HFFc6 (cell line): ENCODE measurements at regions not wholly inside any gene's neighbourhood (a gene's known extent, or its start where the extent isn't known, plus 50 kb on each side); places are given as distances from the start of the nearest gene placed in this dataset.

Experiments
- DNase-seq: peaks from one replicate; pipeline ENCODE4 v3.0.0-alpha.2; 2018
- H3K27ac Mint-ChIP-seq: 2 replicates; pipeline ENCODE4 v1.8.0; 2020; ENCODE audit warnings: mild to moderate bottlenecking, mixed read lengths
- H3K27me3 Mint-ChIP-seq: 2 replicates; pipeline ENCODE4 v1.8.0; 2021; ENCODE audit warnings: mild to moderate bottlenecking, moderate library complexity, mixed read lengths; ENCODE audit not compliant: insufficient read depth
- H3K36me3 Mint-ChIP-seq: 2 replicates; pipeline ENCODE4 v1.8.0; 2021; ENCODE audit warnings: low read depth, mixed read lengths
- H3K4me1 Mint-ChIP-seq: 2 replicates; pipeline ENCODE4 v1.8.0; 2020; ENCODE audit warnings: low read depth, mixed read lengths
- H3K4me3 Mint-ChIP-seq: 2 replicates; pipeline ENCODE4 v1.8.0; 2020; ENCODE audit warnings: mild to moderate bottlenecking, moderate library complexity, mixed read lengths
- H3K9me3 Mint-ChIP-seq: 2 replicates; pipeline ENCODE4 v1.8.0; 2020; ENCODE audit warnings: mild to moderate bottlenecking, mixed read lengths
- CTCF ChIP-seq: fragments of 200-600 bp; sonication (generic); IDR thresholded peaks from 2 replicates; pipeline ENCODE4 v1.5.0; 2021; ENCODE audit warnings: antibody characterized with exemption, mild to moderate bottlenecking

DNA sequence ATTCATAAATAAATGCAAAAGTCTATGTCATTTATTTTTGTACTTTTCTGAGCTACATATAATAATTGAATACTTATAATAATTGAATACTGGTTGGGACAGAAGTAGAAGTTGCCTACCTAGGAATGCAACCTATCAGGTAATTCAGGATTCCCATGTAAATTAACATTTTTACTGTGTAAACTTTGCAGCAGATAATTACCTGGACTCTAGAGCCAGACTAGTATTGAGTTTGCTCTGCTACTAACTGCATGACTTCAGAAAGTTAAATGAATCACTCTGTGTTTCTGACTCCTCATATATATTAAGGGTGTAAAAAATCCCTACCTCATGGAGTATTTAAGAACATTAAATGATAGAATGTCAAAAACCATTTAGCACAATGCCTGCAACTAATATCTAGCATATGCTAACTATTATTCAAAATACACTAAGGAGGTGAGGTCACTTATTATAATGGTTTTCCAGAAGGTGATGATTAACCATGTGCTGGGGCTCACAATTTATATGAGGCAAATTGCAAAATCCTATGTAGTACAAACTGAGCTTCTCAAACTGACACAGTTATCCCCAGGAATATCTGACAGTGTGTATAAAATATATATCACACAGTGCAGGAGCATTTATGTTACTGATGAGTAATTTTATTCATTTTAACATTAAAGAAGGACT is 138.1 kb upstream of the ANO3 start:
- Mint-ChIP-seq H3K36me3 (no peaks in the 10 kb centered on the region), H3K4me1 (peaks cover 31% of the 10 kb centered on the region), H3K27ac (no peak overlapping the region), H3K9me3 (no peaks in the 10 kb centered on the region), H3K4me3 (no peak overlapping the region), H3K27me3 (no peaks in the 10 kb centered on the region)
- TF ChIP-seq CTCF = no peak
- DNase-seq = no peak

- Mint-ChIP-seq H3K27ac (no peak overlapping the region), H3K27me3 (no peaks in the 10 kb centered on the region), H3K36me3 (no peaks in the 10 kb centered on the region), H3K4me3 (no peak overlapping the region), H3K4me1 (peaks cover 35% of the 10 kb centered on the region), H3K9me3 (no peaks in the 10 kb centered on the region)
- TF ChIP-seq CTCF = no peak
- DNase-seq = peak; percentile 1
Observed at GRCh38 chr11:26194881-26195280, 137.0 kb upstream of the ANO3 start.

DNA sequence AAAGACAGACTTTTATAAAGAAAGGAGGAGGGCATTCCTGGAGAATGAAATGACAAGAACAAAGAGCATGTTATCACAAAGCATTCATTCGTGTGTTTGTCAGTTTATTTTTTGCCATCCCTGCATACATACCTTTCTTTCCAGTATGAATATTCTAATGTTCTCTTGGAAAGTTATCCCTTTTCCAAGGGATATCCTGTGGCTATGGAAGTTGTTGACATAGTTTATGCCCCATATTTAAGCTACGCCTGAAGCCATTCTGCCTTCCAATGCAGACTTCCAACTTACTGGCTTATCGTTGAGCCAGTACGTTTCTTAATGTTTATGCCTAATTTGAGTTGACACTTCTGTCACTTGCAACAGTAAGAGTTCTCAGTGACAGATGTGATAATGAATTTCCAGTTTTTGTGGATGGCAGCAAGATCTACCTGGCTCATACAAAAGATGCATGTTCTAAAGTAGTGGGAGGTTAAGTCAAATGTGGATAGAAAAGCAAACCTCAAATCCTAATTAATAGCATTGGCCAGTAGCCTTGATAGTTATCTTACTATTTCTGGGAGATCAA is 133.3 kb upstream of the ANO3 start:
- Mint-ChIP-seq H3K4me1 (peaks cover 55% of the 10 kb centered on the region), H3K4me3 (no peak overlapping the region), H3K9me3 (no peaks in the 10 kb centered on the region), H3K36me3 (no peaks in the 10 kb centered on the region), H3K27ac (no peak overlapping the region), H3K27me3 (no peaks in the 10 kb centered on the region)
- no peak for DNase-seq
- TF ChIP-seq CTCF = no peak

DNA sequence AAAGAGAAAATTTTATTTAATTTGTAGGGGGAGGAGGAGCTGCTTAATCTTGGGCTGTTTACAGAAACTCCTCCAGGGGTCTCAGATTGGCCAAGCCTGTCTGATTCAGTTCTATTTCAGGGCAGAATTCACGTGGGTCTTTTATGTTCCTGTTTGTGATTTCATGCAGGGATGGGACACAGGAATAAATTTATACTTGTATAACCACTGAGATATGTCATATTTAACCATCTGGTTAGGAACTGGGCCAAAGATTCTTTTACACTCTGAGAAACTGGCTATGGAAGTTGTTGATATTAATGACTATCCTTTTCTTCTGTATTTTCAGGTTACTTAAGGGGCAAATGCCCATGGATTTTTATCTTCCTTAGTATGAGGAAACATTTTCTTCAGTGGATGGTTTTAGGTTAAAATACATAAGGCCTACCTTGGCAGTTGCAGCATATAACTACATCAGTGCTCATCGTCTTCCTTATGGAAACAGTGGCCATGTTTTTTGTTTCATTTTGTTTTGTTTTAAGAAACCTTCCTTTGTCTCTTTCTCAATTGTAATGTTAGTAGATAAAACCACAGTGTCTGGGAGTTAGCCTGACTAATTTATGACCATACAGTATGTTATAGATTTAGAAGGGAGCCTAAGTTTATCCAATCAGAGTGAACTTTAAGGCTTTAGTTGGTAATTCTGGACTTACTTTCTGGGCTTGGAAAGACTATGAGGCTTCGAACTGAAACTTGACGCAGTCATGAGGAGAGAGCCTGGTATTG is 132.4 kb upstream of the ANO3 start:
- peaks cover 46% of the 10 kb centered on the region for H3K4me1 Mint-ChIP-seq
- no peak for DNase-seq
- H3K36me3 Mint-ChIP-seq = no peaks in the 10 kb centered on the region
- no peak overlapping the region for H3K27ac Mint-ChIP-seq
- peak overlapping the region; percentile 17 for H3K4me3 Mint-ChIP-seq
- H3K9me3 Mint-ChIP-seq = no peaks in the 10 kb centered on the region
- H3K27me3 Mint-ChIP-seq = no peaks in the 10 kb centered on the region
- no peak for TF ChIP-seq CTCF

DNA sequence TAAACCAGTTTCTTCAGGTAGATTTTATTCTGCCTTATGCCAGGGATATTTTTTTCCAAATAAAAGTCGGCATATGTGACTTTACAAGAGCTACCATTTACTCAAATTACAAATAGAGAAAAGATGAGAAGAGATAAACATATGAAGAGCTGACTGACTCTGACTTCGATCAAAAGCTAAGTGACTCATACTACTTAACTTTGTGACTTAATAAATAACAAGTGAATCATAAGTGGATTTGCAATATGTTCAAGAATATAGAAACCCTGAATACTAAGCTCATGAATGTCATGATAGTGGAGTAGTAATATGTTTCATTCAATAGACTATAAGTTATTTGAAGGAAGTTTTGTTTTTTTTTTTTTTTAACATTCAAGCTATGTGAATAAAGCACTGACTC is 130.5 kb upstream of the ANO3 start:
- Mint-ChIP-seq H3K27me3 (no peaks in the 10 kb centered on the region), H3K36me3 (no peaks in the 10 kb centered on the region), H3K27ac (no peak overlapping the region), H3K4me3 (no peak overlapping the region), H3K9me3 (no peaks in the 10 kb centered on the region), H3K4me1 (peaks cover 34% of the 10 kb centered on the region)
- DNase-seq = peak; percentile 28
- TF ChIP-seq CTCF = no peak
